ENCODE measurements at regions not wholly inside any gene's neighbourhood (a gene's known extent, or its start where the extent isn't known, plus 50 kb on each side); places are given as distances from the start of the nearest gene placed in this dataset.
"Not testable (repeated sequence)": the region's sequence is repeated elsewhere in the genome, so short reads cannot be mapped to it uniquely, and the experiment has no call there.

GRCh38 chr20:30297878-30298595 is 959.4 kb upstream of the DEFB115 start:
- DNase-seq = not testable (repeated sequence)

GRCh38 chr20:30300220-30300642 is 957.2 kb upstream of the DEFB115 start:
- DNase-seq = not testable (repeated sequence)

GRCh38 chr20:30302786-30303185 is 954.7 kb upstream of the DEFB115 start:
- DNase-seq = peak in 1 of 2 donors; percentile 16

GRCh38 chr20:30309938-30310337 is 947.5 kb upstream of the DEFB115 start:
- DNase-seq = not testable (repeated sequence)

- not testable (repeated sequence) for DNase-seq
These were observed 947.1 kb upstream of the DEFB115 start for GRCh38 chr20:30310385-30310784.

- not testable (repeated sequence) for DNase-seq
These were observed 945.2 kb upstream of the DEFB115 start for GRCh38 chr20:30312220-30312619.

- not testable (repeated sequence) for DNase-seq
These were observed 943.8 kb upstream of the DEFB115 start for GRCh38 chr20:30313660-30314059.

GRCh38 chr20:30316063-30316462 is 941.4 kb upstream of the DEFB115 start:
- not testable (repeated sequence) for DNase-seq

GRCh38 chr20:30316532-30317299 is 940.7 kb upstream of the DEFB115 start:
- DNase-seq = not testable (repeated sequence)

GRCh38 chr20:30333744-30334143 is 923.7 kb upstream of the DEFB115 start:
- DNase-seq = not testable (repeated sequence)

GRCh38 chr20:30337556-30337955 is 919.9 kb upstream of the DEFB115 start:
- not testable (repeated sequence) for DNase-seq

- DNase-seq = not testable (repeated sequence)
These were observed 908.5 kb upstream of the DEFB115 start for GRCh38 chr20:30348932-30349331.

- not testable (repeated sequence) for DNase-seq
These were observed 900.5 kb upstream of the DEFB115 start for GRCh38 chr20:30356854-30357467.

- not testable (repeated sequence) for DNase-seq
These were observed 895.7 kb upstream of the DEFB115 start for GRCh38 chr20:30361756-30362155.

GRCh38 chr20:30376430-30376766 is 881.1 kb upstream of the DEFB115 start:
- DNase-seq = not testable (repeated sequence)

GRCh38 chr20:30376767-30377658 is 880.5 kb upstream of the DEFB115 start:
- peak; percentile 52 to 71 for DNase-seq

- not testable (repeated sequence) for DNase-seq
These were observed 879.1 kb upstream of the DEFB115 start for GRCh38 chr20:30378317-30378716.

- not testable (repeated sequence) for DNase-seq
These were observed 878.7 kb upstream of the DEFB115 start for GRCh38 chr20:30378721-30379120.

- not testable (repeated sequence) for DNase-seq
These were observed 872.6 kb upstream of the DEFB115 start for GRCh38 chr20:30384841-30385240.

- not testable (repeated sequence) for DNase-seq
These were observed 871.4 kb upstream of the DEFB115 start for GRCh38 chr20:30386099-30386498.

- not testable (repeated sequence) for DNase-seq
These were observed 869.6 kb upstream of the DEFB115 start for GRCh38 chr20:30387823-30388222.

- DNase-seq = not testable (repeated sequence)
These were observed 863.9 kb upstream of the DEFB115 start for GRCh38 chr20:30393523-30393922.
